ENCODE measurements at regions not wholly inside any gene's neighbourhood (a gene's known extent, or its start where the extent isn't known, plus 50 kb on each side); places are given as distances from the start of the nearest gene placed in this dataset.

DNA sequence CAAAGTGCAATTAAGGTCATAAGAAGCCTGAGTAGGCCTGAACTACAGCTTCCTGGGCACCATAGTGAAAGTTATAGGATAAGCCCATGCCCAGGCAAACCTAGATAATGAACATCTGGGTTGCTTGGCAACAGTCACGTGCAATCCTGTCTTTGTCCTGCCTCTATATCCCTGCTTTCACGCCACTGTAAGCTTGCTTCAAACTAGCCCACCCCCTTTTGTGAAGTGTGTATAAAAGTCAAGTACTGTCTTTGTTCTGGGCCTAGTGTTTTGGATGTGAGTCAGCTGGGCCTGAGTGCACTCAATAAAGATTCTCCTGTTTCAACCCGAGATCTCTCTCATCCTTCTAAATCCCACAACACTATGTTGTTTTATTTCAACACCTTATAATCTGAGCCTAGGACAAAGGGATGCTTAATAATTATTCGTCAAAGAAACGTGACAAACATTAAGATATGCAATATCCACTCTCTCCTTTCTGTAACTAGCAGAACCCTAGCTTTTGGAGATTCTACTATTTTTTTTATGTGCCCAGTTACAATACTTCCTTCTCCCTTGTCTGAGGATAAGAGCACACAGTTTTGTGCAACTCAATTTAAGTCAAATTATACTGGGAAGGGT is 927.8 kb downstream of the SUCLG1 start:
- TF ChIP-seq EZH2 (IDR thresholded peaks at IDR 0.05; ENCODE audit: insufficient read depth, poor library complexity, severe bottlenecking) (no peak), EZH2phosphoT487 (IDR thresholded peaks at IDR 0.05; ENCODE audit: insufficient read depth, low read depth) (no peak)

Data from GM23248 (cell line).